Activated T-cell treated with anti-CD3 and anti-CD28 coated beads for 48 hours (primary cell): ENCODE measurements at regions not wholly inside any gene's neighbourhood (a gene's known extent, or its start where the extent isn't known, plus 50 kb on each side); places are given as distances from the start of the nearest gene placed in this dataset.

Experiments
- DNase-seq: peaks from one replicate; pipeline ENCODE4 v3.0.0-alpha.2; 2020; ENCODE audit warnings: low read depth

DNA sequence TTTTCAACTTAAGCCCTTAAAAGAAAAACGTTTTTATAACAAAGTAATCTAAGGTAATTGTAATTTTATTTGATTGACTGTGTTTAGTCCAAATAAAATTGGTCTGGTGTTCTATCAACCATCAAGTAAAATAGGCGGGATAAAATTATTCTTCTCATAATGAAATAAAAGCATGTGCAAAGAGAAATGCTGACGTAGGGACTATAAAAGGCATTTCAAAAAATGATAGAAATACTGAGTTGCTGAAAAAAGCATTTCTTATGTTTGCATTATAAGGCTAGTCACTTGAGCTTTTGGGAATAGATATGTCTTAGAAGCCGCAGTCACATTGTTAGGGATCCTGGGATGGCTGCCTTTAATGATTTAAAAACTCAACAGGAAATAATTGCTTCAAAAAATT, 608.0 kb upstream of the JAG1 start:
- no peak for DNase-seq

DNA sequence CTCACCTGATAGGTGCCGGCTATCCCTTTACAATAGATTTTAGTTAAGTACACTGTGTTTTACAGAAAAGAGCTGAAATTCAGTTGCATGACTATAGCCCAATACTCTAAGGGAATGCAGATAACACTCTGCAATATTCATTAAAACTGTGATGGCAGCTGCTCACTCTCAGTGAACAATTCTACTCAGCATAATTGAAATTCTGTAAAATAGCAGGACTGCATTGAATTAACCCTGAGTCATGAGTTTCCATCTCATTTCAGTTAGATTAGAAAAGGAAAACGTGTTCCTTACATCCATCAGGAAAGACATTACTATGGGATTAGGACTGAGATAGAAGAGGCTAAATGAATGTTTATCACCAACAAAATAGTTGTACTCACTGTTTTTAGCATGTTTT, 613.3 kb upstream of the JAG1 start:
- DNase-seq: no peak

DNA sequence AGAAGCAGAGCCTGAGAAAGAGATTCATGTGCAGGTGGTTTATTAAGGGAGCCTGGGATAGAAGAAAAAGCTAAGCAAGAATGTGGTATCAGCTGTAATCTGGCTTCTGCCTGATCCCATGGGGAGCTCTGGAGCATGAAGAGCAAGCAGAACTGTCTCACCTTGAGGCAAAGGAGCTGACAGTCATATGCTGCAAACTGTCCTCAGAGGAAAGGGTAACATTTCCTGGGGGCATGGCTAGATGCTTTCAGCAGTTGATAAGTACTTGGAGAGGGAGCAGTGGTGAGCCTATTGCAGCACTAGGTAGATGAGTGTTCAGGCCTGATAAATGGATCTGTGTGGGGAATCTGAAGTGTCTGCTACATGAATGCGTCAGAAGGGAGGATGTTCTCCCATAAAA, 621.5 kb upstream of the BTBD3 start:
- no peak for DNase-seq

DNA sequence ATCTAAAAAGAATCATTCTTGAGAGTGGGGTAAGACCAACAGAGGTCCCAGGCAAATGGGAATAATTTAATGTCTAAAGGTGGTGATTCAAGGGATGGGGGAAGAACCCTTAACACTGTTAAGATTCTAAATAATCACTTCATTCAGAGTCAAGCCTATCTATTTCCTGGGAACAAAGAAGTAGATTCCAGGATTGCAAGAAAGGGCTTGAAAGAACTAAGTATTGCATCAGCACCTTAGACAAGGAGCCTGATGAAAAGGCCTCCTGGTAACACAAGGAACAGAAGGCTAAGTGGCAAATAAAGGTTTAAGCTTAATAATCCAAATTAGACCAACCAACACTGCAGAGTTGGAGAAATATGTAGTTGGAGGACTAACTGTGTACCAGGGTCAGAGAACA, 620.7 kb upstream of the BTBD3 start:
- no peak for DNase-seq

DNA sequence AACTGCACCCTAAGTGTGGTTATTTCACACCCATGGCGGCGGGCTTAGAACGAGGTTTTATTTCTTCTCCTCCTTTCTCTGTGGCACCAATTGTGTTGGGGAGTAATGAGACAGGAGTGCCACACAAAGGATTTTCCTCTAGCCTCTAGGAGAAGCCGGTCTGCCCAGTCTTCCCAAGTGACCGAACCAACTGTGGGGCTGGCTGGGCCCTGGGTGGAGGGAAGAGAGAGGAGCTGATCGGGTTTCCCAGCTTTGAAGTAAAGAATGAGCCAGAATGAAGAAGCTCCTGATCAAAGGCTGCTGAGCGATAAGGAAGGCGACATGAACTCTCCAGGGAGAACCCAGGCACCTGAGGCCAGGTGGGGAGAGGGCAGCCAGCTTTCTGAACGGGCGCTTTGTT, 616.0 kb upstream of the BTBD3 start:
- DNase-seq: no peak

DNA sequence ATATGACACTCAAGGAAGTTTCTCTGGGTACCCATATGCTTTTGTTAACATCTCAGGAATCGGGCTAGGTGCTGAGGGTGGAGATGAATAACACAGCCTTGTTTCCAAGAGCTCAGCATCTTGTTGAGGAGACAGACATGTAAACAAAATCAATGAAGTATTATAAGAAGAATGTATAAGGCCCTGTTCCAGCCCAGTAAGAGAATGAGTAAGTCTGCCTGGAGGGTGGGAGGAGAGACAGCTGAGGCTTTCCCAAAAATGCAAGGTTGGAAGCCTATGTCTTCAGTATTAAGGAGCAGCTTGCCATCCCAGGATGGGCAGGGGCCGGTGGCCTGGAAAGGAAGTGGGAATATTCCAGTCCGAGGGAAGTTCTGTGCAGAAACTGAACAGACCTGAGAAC, 615.3 kb upstream of the BTBD3 start:
- DNase-seq: no peak

DNA sequence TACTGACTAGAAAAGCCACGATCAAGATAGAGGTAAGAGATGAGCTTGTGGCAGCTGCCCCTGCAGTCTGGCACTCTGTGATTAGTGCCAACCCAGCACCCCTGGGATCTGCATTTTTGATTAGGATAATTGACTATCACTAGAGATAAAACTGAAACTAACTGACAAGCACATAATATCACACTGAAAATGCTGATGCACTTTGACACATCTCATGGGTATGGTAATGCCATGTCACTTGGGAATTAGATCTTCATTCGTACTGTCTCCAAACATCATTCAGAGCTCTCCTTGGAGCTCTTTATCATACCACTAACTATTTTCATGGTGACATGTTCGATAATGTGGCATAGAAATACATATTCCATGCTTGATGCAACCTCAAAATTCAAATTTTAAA, 612.9 kb upstream of the BTBD3 start:
- DNase-seq: no peak

DNA sequence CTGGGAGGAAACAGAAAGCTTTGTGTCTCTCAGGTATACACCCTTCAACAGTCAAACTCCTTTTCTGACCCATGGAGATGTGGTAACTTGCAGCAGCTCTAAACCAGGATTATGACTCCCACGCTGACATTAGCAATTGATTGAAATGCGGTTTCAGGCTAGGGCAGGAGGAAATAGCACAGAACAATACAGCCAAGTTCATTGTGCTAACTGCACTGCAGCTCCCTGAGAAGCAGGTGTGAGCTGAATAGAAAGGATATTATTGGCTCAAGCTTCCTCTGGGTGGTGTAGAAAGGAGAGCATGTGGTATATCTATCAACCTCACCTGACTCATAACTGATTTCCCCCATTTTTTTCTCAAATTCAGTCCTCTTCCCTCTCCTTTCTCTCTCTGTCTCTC, 612.3 kb upstream of the BTBD3 start:
- DNase-seq: no peak

DNA sequence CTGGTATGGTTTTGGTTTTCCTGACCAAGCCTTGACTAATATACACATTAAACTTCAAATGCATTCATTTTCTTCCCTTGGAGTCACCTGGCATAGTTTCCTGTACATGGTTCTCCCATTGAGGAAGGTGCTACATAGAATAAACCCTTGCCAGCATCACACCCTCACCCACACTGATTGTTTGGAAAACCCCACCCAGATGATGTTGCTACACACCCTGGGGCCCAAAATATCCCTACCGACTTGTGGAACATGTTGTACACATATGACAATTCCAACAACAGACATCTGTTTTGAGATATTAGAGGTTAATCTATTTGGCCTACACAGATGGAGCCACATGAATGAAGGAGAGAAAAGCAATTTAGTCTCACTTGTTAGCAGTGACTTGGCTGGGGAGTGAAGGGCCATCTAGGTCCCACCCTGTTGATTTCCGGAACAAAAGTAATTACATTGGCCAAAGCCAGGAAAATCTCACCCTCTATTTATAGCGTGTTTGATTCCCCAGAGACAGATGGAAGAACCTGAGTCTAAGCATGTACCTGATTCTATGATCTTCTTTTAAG, 606.0 kb upstream of the BTBD3 start:
- no peak for DNase-seq

DNA sequence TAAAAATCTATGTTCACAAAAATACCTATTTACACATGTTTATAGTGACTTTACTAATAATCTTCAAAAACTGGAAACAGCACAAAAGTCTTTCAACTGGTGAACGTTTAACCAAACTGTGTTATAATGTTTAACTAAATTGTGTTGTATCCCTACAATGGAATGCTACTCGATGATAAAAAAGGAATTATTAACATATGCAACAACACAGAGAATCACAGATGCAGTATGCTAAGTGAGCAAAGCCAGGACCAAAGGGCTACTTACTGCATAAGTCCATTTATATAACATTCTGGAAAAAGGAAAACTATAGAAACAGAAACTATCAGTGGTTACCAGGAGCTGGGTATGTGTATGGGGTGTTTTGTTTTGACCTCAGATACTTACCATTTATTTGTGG, 602.2 kb upstream of the BTBD3 start:
- no peak for DNase-seq

DNA sequence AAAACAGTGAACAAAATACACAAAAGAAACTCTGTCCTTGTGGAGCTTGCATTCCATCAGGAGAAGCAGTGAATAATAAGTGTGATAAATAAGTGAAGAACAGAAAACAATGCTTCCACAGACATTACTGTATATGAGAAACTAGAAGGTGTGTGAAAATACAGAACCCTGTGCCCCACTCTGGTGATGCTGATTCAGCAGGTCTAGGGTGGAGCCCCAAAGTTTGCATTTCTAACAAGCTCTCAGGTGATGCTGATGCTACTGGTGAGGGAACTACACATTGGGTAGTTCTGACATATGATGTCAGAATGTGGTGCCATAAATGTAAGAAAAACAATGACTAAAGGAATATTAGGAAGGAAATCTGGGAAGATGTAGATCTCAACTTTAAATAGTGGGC, 601.4 kb upstream of the BTBD3 start:
- no peak for DNase-seq

DNA sequence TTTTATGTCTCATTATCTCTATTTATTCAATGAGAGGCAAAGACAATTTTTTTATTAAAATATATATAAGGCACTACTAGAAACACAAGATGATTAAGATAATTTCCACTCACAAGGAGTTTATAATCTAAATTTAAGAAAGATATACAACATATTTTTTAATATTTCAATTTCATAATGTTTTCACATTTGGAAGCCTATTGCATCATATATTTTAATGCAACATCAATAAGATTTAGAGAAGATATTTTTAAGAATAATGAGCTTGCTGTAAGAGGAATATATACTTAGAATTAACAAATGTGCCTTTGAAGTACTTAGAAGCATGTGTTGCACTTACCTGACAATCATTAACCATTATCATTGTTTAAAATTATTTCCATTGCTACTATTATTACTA, 597.7 kb upstream of the BTBD3 start:
- DNase-seq: no peak

DNA sequence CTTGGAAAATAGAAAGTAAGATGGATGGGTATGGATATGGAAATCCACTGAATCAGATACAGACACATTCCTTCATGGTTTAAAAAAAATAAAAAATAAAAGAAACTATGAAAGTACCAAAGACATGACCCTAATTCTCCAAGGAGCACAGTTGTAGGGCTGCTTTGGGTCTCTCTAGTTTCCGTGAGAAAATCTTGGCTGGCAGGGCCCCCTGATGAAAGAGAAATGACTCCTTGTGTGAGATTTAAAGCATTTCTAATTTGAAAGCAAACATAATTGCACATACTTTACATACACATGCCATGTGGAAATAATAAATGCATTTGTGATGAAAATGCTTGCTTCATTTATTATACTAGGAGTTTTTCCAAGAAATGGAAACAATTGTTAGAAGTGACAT, 593.9 kb upstream of the BTBD3 start:
- DNase-seq: no peak

DNA sequence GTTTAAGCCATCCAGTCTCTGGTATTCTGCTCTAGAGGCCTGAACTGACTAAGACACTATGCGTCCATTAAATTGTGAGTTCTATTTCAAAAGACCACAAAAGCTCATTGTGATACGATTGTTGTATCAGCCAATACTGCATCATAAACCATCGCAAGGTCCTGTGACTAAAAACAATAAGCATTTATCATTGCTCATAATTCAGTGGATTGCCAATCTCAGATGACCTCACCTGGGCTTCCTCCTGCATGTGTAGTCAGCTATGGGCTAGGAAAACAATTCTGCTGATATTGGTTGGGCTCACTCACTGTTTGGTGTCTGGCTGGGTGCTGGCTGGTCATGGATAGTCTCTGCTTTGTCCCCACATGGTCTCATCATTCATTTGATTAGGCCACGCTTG, 592.7 kb upstream of the BTBD3 start:
- DNase-seq: no peak

DNA sequence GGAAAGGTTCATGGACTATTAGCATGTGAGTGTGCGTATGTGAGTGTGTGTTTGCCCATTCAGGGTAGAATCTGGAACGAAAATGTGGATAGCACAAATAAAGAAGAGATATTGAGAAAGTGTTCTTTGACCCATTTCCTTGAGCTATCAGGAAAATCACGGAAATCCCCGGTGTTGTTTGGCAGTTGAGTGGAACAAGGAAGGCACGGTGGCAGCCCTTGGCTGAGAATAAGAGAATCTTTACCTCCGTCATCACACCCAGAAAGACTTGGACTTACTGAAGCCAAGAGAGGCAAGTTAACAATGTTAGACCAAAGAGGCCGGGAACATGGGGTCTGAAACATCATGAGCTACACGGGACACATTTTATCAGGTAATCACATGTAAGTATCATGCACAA, 588.9 kb upstream of the BTBD3 start:
- no peak for DNase-seq

DNA sequence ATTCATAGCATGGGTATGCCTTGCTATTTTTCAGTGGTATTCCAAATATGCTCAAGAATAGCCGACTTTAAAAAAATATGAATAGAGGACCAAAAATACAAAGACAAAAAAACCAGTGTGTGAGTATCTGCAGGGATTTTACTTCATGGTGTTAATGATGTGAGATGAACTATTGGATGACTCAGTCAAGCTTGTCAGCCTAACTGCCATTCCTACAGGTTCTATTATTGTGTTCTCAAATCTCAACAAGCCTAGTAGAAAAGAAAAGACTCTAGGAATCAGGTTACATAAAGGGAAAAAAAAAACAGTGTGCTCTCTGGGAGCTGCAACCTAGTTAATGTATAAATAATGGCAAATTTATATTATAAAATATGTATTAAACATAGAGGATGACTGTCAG, 588.4 kb upstream of the BTBD3 start:
- no peak for DNase-seq

DNA sequence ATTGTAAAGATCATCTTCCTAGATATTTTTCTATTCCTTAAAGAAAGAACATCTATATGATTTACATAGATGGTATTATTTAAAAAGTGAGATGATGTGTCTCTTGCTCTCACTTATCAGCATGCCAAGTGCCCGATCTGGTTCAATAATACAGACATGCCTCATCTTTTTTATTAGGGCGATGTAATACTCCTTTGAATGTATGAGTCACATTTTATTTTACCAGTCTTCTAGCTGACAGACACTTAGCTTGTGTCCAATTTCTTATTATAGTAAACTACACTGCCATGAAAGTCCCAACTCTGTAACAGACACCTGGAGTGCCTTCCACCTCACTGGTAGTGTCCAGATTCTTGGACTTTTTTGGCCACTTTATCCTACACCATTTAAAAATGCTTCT, 586.6 kb upstream of the BTBD3 start:
- no peak for DNase-seq

DNA sequence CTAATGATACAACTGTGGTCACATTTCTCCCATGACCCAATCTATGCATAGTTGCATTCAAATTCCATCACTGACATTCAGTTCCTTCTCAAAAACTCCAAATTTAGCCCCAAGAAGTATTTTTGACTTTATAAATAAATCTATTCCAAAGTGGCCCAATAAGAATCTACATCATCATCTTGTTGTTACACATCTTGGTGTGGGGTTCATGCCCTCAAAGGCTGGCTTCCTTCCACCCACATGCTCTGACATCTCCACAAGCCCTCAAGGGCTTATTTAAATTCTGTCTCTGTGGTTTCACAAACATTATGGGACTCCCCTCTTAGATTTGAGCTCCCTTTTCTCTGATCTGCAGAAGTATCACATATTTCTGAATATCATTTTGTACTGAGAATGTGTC, 585.3 kb upstream of the BTBD3 start:
- DNase-seq: no peak

DNA sequence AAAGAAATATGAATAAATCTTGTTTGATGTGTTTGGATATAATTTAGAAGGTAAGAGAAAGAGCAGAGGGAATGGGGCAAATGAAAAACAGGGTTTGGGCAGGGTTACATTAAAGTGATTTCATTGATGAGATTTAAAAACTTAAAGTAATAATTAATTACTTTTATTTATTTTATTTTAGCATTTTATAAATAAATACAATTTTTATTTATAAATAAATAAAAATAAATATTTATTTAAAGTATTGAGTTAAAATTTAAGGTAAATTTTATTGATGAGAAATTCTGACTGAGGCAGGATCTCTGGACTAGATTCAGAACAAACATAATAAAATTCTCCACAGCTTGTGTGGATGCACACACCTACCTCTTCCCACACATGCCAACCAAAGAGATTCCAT, 584.1 kb upstream of the BTBD3 start:
- no peak for DNase-seq

DNA sequence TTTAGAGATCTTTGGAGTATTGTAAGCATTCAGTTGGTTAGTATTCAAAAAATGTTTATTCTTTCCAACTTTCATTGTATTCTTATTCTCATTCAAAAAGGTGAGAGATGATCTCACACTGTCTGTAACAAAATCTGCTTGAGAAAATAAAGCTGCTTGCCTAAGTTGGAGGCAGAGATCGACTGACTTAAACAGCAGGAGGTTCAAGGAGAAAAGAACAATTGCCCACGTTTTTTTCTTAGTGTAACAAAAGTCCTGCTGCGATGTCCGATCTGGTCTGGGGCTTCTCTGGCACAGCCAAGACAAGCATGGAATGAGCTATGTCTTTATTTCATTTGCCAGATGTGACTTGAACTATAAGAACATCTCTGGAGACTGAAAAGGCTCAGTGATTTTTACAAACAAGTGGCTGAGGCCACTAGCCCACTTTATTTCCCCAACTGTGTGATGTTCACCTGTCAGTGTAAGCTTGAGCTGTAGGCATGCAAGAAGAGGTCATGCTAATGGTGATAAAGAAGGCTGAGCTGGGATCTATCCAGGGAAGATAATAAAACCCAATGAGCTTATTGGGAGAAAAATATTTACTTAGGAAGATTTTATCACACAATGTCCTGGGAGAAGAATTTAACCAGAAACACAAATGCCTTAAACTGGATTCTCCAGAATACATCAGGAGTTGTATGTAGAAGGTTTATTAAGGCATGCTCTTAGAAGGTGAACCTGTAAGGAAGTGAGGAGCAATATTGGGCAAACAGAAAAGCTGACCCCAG, 580.1 kb upstream of the BTBD3 start:
- no peak for DNase-seq

DNA sequence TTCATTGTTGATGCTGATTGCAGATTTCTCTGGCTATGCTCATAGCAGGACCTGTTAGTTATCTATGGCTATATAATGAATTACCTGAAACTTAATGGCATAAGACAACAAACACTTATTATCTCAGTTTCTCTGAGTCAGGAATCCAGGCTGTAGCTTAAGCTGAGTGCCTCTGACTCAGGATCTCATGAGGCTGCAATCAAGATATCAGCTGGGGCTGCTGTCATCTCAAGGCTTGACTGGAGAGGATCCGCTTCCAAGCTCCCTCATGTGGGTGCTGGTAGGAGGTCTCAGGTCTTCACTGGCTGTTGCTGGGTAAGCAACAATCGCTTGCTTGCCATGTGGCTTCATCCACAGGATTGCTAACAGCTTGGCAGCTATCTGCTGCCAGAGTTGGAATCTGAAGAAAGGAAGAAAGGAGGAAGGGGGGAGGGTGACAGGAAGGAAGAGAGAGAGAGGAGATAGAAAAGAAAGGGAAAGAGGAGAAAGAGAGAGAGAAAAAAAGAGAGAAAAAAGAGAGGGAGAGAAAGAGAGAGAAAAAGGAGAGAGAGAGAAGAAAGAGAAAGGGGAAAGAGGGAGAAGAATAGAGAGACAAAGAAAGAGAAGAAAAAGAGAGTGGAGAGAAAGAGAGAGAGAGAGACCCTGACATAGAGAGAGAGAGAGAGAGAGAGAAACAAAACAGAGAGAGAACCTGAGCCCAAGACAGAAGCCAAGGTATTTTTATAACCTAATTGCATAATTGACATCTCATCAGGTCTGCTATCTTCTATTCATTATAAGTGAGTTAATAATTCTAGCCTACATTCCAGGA, 579.0 kb upstream of the BTBD3 start:
- no peak for DNase-seq

DNA sequence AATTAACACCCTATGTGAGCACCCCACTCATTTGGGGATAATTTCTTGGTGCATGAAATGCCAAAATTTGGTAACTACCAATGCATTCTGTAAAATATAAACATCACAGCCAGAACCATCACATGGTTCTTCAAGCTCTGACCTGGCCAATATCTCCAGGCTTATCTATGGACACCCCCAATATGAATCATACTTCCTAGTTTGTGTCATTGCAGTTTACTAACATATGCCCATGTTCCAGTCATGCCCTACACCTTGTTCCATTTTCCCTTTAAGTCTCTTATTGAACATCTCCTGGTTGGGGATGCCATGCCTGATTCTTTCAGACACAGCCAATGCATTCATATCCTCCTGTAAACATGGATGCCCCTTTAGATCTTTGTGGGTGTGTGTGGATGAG, 572.8 kb upstream of the BTBD3 start:
- DNase-seq: no peak

DNA sequence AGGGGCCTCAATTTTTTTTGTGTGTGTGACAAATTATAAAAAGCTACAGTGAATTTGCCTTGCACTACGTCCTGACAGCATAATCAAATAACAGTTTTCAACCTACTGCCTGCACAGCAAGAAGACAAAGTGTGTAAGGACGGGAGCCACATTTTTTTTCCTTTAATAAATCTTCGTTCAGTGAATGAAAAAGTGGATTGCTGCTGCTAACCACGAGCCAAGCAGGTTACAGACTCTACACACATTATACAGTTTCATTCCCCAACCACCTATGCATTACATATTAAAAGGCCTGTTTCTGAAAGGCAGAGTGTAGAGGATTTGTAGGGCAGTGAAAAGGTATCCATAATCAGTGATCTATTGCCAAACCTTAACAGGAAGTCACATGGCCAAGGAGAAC, 570.0 kb upstream of the BTBD3 start:
- no peak for DNase-seq
